Vagina (tissue), 2 donors: ENCODE measurements at regions not wholly inside any gene's neighbourhood (a gene's known extent, or its start where the extent isn't known, plus 50 kb on each side); places are given as distances from the start of the nearest gene placed in this dataset.
"Not testable (repeated sequence)": the region's sequence is repeated elsewhere in the genome, so short reads cannot be mapped to it uniquely, and the experiment has no call there.

Experiments used
- DNase-seq, 2 donors: peaks; one replicate each; pipeline ENCODE4 v3.0.0-alpha.2; 2017; ENCODE audit errors: extremely low spot score in 2 of 2
- H3K27ac ChIP-seq: fragments of 200-600 bp; sonication (generic); one replicate; pipeline ENCODE4 v1.5.1; 2019
- H3K27me3 ChIP-seq: fragments of 200-600 bp; sonication (generic); one replicate; pipeline ENCODE4 v1.5.1; 2019
- H3K36me3 ChIP-seq, 2 donors: fragments of 200-600 bp; sonication (generic); one replicate each; pipeline ENCODE4 v1.5.1; 2017 to 2019
- H3K4me1 ChIP-seq: fragments of 200-600 bp; sonication (generic); one replicate; pipeline ENCODE4 v1.5.1; 2019
- H3K4me3 ChIP-seq, 2 donors: fragments of 200-600 bp; sonication (generic); 1 replicate in 1 of 2; 2 replicates in 1 of 2; pipeline ENCODE4 v1.5.1; 2016 to 2019
- H3K9me3 ChIP-seq: fragments of 200-600 bp; sonication (generic); one replicate; pipeline ENCODE4 v1.5.1; 2019
- POLR2A ChIP-seq, 2 donors: fragments of 450-650 bp; IDR thresholded peaks; one replicate each; pipeline ENCODE4 v1.6.1; 2017; ENCODE audit warnings: antibody characterized with exemption in 2 of 2, mild to moderate bottlenecking in 2 of 2, moderate library complexity in 2 of 2
- POLR2AphosphoS5 ChIP-seq, 2 donors: sonication (generic); formaldehyde crosslinking; IDR thresholded peaks; one replicate each; pipeline ENCODE4 v1.9.0; 2017; ENCODE audit warnings: antibody characterized with exemption in 2 of 2, mild to moderate bottlenecking in 2 of 2, low read depth in 1 of 2; ENCODE audit not compliant: insufficient read depth in 1 of 2
- intact Hi-C: fragments of 100-400 bp; cut with DNase I; formaldehyde crosslinking; loops from one replicate; pipeline ENCODE4 v1.15.1; 2023
- TF ChIP-seq, protein P1 (sequence below), 3 experiments: fragments of 450-650 bp in 2 of 3; fragments of 200-600 bp in 1 of 3; sonication (generic) in 1 of 3; IDR thresholded peaks; one replicate each; pipeline ENCODE4 v1.5.1; 2017 to 2019; ENCODE audit warnings: antibody characterized with exemption in 3 of 3, mild to moderate bottlenecking in 2 of 3, moderate library complexity in 2 of 3

DNA sequence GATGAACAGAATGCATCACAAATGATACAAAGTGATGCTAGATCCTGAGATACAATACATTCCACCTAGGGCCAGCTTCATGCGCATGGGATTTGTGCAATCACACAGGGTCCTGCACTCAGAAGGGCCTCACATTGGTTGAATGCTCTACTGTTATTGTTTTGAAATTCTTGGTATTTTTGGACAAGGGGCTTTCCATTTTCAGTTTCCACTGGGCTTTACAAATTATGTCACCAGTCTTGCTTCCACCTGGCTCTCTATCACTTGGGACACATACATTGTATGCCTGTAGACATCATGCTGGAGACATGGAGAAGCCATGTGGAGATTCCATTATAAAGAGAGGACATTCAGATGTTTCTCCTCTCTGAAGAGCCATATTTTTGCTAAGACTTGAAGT lies 155.8 kb downstream of the NAA11 start:
- Histone ChIP-seq H3K27me3 (no peaks in the 10 kb centered on the region), H3K9me3 (no peaks in the 10 kb centered on the region), H3K4me1 (no peaks in the 10 kb centered on the region), H3K36me3 (no peaks in the 10 kb centered on the region), H3K4me3 (no peak overlapping the region), H3K27ac (no peak overlapping the region)
- intact Hi-C loops: no loop called here
- no peak for DNase-seq
- TF ChIP-seq, protein P1, sequence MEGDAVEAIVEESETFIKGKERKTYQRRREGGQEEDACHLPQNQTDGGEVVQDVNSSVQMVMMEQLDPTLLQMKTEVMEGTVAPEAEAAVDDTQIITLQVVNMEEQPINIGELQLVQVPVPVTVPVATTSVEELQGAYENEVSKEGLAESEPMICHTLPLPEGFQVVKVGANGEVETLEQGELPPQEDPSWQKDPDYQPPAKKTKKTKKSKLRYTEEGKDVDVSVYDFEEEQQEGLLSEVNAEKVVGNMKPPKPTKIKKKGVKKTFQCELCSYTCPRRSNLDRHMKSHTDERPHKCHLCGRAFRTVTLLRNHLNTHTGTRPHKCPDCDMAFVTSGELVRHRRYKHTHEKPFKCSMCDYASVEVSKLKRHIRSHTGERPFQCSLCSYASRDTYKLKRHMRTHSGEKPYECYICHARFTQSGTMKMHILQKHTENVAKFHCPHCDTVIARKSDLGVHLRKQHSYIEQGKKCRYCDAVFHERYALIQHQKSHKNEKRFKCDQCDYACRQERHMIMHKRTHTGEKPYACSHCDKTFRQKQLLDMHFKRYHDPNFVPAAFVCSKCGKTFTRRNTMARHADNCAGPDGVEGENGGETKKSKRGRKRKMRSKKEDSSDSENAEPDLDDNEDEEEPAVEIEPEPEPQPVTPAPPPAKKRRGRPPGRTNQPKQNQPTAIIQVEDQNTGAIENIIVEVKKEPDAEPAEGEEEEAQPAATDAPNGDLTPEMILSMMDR (IDR thresholded peaks at IDR 0.05): no peak
- no peak for TF ChIP-seq POLR2AphosphoS5 (IDR thresholded peaks at IDR 0.05; ENCODE audit: insufficient read depth in 1 of 2, low read depth in 1 of 2)
- TF ChIP-seq POLR2A (IDR thresholded peaks at IDR 0.05): no peak

DNA sequence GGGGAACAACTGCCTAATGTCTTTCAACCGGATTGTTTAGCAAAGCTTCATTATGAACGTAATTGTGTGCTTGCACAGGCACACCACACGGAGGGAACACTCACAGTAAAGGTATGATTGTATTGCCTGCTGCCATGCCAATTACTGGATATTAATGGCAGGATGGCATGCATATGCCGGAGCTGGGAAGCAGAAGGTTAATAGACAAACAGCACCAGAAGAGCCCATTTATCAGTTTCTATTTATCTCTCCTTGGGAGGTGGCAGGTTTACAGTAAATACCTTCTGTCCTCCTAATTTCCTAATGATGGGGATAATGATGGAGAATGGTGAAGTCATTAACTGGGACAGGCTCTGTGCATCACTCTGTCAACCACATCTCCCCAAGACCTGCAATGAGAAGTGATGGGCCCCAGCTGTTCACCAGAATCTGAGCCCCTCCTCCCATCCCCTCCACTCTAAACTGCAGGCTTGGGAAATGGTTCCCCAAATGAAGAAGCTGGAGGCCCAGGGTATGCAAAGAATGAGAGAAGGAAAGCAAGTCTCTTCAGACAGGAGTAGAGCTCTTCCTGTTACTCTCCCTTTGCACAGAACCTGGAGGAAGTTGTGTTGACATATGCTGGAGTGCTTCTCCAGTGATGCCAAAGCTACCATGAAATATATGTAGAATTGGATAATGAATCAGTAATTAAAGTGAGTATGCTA lies 160.8 kb downstream of the NAA11 start:
- H3K36me3 ChIP-seq: no peaks in the 10 kb centered on the region
- H3K27me3 ChIP-seq: no peaks in the 10 kb centered on the region
- H3K27ac ChIP-seq: no peak overlapping the region
- DNase-seq: no peak
- no peaks in the 10 kb centered on the region for H3K4me1 ChIP-seq
- H3K4me3 ChIP-seq: no peak overlapping the region
- TF ChIP-seq, protein P1 (IDR thresholded peaks at IDR 0.05): no peak
- TF ChIP-seq POLR2A (IDR thresholded peaks at IDR 0.05) (no peak), POLR2AphosphoS5 (IDR thresholded peaks at IDR 0.05; ENCODE audit: insufficient read depth in 1 of 2, low read depth in 1 of 2) (no peak)
- intact Hi-C loops: no loop called here
- no peaks in the 10 kb centered on the region for H3K9me3 ChIP-seq

DNA sequence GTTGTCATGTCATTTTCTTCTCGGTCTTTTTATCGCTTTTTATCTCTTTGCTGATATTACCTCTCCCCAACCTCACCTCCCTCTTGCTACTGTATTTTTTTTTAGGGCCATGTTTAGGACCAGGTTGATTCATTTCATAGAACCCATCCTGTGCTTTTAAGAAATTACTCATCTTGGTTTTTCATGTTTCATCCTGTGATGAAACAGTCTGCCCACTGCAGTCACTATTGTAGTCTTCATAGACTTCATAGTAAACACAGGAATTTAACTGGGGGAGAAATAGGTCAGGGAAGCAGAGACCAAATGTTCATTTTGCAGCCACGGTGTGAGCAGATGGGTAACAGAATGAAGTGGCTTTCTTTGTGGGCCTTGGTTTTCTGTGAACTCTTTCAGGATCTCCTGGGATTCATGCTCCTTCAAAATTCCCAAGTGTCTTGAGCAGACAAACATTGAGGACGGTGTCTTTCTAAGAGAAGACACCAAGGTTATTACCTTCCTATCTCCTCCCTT lies 161.8 kb downstream of the NAA11 start:
- no peaks in the 10 kb centered on the region for H3K27me3 ChIP-seq
- H3K36me3 ChIP-seq: no peaks in the 10 kb centered on the region
- no peak overlapping the region for H3K4me3 ChIP-seq
- no peaks in the 10 kb centered on the region for H3K4me1 ChIP-seq
- TF ChIP-seq POLR2A (IDR thresholded peaks at IDR 0.05): no peak
- TF ChIP-seq, protein P1 (IDR thresholded peaks at IDR 0.05): no peak
- TF ChIP-seq POLR2AphosphoS5 (IDR thresholded peaks at IDR 0.05; ENCODE audit: insufficient read depth in 1 of 2, low read depth in 1 of 2): no peak
- DNase-seq: no peak
- intact Hi-C loops: no loop called here
- no peaks in the 10 kb centered on the region for H3K9me3 ChIP-seq
- H3K27ac ChIP-seq: no peak overlapping the region

DNA sequence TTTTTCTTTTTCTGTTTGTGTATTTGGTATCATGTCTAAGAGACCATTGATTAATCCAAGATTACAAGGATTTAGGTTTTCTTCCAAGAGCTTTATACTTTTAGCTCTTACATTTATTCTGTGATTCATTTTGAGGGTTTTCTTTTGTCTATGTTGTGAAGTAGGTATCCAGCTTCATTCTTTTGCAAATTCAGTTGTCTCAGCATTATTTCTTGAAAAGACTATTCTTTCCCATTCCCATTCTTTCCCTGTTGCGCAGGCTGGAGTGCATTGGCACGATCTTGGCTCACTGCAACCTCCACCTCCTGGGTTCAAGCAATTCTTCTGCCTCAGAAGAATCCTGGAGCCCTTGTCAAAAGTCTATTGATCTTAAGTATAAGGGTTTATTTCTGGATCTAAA lies 164.9 kb downstream of the NAA11 start:
- DNase-seq: no peak
- Histone ChIP-seq H3K27ac (no peak overlapping the region), H3K9me3 (no peaks in the 10 kb centered on the region), H3K4me1 (no peaks in the 10 kb centered on the region), H3K27me3 (no peaks in the 10 kb centered on the region), H3K4me3 (no peak overlapping the region), H3K36me3 (no peaks in the 10 kb centered on the region)
- TF ChIP-seq POLR2A (IDR thresholded peaks at IDR 0.05): no peak
- TF ChIP-seq POLR2AphosphoS5 (IDR thresholded peaks at IDR 0.05; ENCODE audit: insufficient read depth in 1 of 2, low read depth in 1 of 2): no peak
- TF ChIP-seq, protein P1 (IDR thresholded peaks at IDR 0.05): no peak
- intact Hi-C loops: no loop called here

DNA sequence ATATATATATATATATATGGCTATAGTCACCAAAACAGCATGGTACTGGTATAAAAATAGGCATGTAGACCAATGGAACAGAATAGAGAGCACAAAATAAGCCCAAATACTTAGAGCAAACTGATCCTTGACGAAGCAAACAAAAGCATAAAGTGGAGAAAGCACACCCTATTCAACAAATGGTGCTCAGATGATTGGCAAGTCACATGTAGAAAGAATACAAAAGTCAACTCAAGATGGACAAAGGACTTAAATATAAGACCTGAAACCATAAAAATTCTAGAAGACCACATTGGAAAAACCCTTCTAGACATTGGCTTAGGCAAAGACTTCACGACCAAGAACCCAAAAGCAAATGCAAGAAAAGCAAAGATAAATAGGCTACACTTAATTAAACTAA lies 167.2 kb downstream of the NAA11 start:
- H3K4me3 ChIP-seq, H3K27me3 ChIP-seq, H3K36me3 ChIP-seq, H3K9me3 ChIP-seq, H3K4me1 ChIP-seq, intact Hi-C loops, DNase-seq, H3K27ac ChIP-seq: not testable (repeated sequence)
